NCI-H2107 (cell line): ENCODE measurements at regions not wholly inside any gene's neighbourhood (a gene's known extent, or its start where the extent isn't known, plus 50 kb on each side); places are given as distances from the start of the nearest gene placed in this dataset.
"Not testable (repeated sequence)": the region's sequence is repeated elsewhere in the genome, so short reads cannot be mapped to it uniquely, and the experiment has no call there.

Source experiments
- DNase-seq: peaks from one replicate; lab custom pipeline; 2025; lab: John Stamatoyannopoulos, UW

DNA sequence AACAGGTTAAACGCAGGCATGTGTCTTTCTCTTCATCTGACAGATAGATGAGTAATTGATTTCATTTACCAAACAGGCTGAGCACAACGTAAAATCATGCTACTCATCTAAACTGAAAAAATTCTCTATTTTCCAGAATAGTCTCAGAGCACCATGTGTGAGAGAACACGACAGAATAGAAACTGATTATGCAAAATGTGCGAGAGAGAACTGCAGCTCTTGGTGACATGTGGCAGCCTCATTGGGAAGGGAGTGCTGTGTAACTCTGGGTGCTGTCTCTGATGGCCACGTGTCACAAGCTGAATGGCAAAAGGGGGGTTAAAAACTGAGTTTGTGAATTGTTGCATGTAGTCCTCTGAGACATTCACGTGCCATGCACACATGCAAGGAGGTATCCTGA, 143.7 kb upstream of the ATXN1 start:
- DNase-seq = no peak

GRCh38 chr6:16903470-16903869, 142.2 kb upstream of the ATXN1 start:
- no peak for DNase-seq

DNA sequence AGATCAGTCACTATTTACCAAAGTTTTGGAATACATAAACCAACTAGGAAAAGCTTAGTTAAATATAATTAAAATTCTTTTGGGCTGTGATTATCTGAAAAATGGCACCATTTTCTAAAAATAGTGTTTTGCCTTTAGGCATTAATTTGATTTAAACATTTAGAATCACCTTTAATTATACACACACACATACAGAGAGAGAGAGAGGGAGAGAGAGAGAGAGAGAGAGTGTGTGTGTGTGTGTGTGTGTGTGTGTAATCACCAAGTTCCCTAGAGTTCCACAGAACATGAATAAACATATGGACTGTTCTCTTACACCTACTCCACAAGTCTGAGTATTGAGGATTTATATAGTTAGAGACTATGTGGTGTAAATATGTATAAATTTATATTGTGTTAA, 141.2 kb upstream of the ATXN1 start:
- no peak for DNase-seq

GRCh38 chr6:16901782-16902181, 140.5 kb upstream of the ATXN1 start:
- no peak for DNase-seq

- DNase-seq = no peak
Observed at GRCh38 chr6:16901306-16901705, 140.0 kb upstream of the ATXN1 start.

GRCh38 chr6:16898640-16899396, 137.6 kb upstream of the ATXN1 start:
- DNase-seq = no peak

DNA sequence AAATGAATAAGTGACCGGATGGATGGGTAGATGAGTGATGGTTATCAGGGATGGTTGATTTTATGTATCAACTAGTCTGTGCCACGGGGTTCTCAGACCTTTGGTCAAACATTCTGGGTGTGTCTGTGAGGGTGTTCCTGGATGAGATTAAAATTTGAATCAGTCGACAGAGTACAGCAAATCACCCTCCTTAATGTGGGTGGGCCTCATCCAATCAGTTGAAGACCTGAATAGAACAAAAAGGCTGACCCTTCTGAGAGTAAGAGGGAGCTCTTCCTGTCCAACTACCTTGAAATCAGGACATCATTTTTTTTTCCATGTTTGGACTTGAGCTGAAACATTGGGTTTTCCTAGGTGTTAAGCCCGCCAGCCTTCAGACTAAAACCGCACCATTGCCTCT, 136.4 kb upstream of the ATXN1 start:
- DNase-seq = no peak

- no peak for DNase-seq
Observed at GRCh38 chr6:16894301-16894700, 133.0 kb upstream of the ATXN1 start.

- not testable (repeated sequence) for DNase-seq
Observed at GRCh38 chr6:16891110-16891509, 129.8 kb upstream of the ATXN1 start.

DNA sequence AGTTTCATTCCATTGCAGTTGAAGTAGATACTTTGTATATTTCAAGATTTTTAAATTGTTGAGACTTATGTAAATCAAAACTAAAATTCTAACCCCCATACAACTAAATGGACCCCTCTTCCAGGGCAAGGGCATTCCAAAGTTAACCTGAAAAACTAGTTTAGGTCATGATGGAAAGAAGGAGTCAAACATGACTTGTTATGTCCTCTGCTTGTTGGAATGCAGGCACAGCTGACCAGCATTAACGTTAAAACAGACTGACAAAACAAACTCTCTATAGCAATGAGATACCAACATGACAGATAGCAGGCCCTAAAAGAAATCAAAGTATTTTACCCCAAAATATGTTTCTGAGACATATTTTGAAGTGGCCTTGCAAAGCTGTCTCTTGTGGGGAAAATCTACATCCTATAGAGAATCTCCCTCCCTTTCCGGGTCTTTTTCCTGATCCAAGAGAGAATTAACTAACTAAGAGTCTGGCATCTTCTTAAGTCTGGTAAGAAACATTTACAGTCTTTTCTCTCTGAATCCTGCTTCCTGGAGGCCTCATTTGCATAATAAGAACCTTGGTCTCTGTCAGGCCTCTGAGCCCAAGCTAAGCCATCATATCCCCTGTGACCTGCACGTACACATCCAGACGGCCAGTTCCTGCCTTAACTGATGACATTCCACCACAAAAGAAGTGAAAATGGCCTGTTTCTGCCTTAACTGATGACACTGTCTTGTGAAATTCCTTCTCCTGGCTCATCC, 124.3 kb upstream of the ATXN1 start:
- no peak for DNase-seq

DNA sequence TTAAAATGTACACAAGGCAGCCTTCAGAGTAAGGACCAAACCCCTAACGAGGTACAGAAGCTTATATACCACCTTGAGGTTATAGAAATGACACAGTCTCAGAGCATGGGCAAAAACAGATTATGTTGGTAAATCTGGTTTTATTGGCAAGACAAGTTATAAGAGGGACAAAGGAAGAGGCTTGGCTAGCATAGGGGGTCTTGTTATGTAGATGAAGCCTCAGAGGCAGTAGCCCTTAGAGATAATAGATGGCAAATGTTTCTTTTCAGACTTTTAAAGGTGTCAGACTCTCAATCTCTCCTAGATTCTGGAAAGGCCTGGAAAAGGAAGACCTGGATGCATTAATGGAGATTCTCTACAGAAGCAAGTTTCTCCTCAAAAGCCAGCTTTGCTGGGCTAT, 123.3 kb upstream of the ATXN1 start:
- no peak for DNase-seq

DNA sequence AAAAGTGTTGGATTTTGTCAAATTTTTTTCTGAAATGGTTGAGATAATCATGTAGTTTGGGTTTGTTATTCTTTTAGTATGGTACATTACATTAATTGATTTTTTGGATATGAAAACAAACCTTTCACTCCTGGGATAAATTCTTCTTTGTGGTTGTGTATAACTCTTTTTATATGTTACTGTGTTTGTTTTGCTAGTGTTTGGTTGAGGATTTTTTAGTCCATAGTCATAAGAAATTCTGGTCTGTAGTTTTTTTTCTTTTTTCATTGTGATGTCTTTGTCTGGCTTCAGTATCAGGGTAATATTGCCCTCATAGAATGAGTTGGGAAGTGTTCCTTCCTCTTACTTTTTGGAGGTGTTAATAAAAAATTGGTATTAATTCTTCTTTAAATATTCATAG, 122.2 kb upstream of the ATXN1 start:
- DNase-seq = no peak

GRCh38 chr6:16882230-16882629, 121.0 kb upstream of the ATXN1 start:
- DNase-seq = no peak

DNA sequence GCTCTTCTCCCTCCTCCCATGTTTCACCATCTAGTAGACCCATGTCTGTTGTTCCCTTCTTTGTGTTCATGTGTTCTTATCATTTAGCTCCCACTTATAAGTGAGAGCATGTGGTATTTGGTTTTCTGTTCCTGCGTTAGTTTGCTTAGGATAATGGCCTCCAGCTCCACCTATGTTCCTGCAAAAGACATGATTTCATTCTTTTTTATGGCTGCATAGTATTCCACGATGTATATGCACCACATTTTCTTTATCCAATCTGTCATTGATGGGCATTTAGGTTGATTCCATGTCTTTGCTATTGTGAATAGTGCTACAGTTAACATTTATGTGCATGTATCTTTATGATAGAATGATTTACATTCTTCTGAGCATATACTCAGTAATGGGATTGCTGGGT, 115.6 kb upstream of the ATXN1 start:
- not testable (repeated sequence) for DNase-seq

- DNase-seq = no peak
Observed at GRCh38 chr6:16876201-16876600, 114.9 kb upstream of the ATXN1 start.

- no peak for DNase-seq
Observed at GRCh38 chr6:16873698-16874097, 112.4 kb upstream of the ATXN1 start.

GRCh38 chr6:16872543-16873235, 111.4 kb upstream of the ATXN1 start:
- no peak for DNase-seq

GRCh38 chr6:16871047-16871446, 109.8 kb upstream of the ATXN1 start:
- no peak for DNase-seq

DNA sequence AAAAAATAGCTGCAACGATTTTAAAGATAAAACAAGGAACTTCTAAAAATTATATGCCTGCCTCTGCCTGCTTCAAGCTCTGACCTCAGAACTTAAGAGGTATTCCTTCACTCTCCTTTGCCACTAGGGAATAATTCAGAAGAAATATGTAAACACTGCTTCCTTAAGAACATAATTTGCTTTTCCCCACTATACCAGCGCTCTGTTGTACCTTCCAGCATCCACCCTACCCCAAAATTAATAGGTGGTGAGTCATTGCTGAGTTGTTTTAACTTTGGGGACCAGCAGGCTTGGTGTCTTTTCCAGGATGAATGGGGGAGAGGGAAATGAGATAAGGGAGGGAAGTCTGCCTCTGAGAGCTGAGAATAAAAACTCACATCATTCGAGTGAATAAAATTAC, 107.7 kb upstream of the ATXN1 start:
- no peak for DNase-seq

DNA sequence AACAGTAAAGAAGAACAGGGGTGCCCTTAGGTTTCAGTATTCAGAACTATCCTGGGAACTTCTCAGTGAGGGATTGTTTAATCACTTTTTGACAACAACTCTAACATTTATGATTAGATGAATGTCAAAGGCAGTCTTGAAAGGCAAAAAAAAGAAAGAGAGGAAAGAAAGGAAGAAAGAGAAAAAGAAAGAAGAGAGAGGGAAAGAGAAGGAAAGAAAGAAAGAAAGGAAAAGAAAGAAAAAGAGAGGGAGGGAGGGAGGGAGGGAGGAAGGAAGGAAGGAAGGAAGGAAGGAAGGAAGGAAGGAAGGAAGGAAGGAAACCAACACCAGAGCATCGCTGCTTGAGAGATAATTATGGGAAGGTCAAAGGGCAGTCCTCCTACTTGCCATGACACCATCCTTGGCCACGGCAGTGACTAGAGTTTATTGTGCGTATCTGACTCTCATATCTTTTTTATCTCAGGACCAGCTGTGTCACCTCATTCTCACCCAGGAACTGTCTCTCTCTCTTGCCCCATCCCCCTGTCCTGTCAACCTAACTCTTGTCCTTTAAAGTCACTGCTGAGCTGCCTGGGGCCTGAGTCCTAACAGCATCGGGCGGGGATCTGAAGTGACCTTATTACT, 96.8 kb upstream of the ATXN1 start:
- DNase-seq = no peak

DNA sequence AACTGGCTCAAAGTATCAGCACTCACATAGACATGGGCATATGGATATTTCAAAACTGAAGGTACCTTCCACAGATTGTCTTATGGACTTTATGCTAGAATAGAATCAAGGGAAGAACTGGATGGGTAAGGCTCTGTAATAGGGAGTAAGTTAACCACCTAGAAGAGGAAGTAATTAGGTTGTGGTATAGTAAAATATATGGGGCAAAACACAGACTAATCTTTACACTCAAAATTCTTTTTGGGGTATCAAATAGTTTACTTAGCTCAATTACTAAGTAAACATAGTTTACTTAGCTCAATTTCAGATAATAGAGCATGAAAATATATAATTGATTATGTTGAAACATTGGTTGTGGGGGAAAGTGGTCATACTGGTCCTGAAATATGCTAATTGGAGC, 94.2 kb upstream of the ATXN1 start:
- DNase-seq = no peak

GRCh38 chr6:16854986-16855385, 93.7 kb upstream of the ATXN1 start:
- DNase-seq = no peak

DNA sequence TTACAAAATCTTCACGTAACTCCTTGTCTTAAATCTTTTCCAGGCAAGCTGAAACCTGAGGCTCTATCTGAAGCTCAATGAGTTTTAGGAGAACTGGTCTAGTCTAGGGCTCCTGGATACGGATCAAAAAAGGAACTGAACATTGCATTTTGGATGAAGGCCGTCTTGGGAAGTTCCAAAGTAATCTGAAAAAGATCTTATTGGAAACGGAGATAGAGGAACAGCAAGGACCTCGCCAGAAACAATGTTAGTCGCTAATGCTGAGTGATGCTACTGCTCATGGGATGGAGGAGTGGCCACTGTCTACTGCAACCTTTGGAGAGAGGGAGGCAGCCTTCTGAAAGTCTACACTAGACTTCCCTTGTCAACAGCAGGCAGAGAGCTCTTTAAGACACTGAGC, 91.4 kb upstream of the ATXN1 start:
- DNase-seq = no peak
